HCT116 (cell line): ENCODE measurements at regions not wholly inside any gene's neighbourhood (a gene's known extent, or its start where the extent isn't known, plus 50 kb on each side); places are given as distances from the start of the nearest gene placed in this dataset.

Experiments
- ATAC-seq: fragments of 200-7000 bp; cut with Tn5 transposase; 2 replicates; pipeline ENCODE4 v1.9.1; 2020; ENCODE audit warnings: mild to moderate bottlenecking, moderate library complexity
- BruUV-seq: library from RNA; stranded (reverse); fragments of 400-500 nt; replicated peaks from 2 replicates; lab custom pipeline; 2021; lab: Mats Ljungman, UMichigan
- CTCF ChIA-PET: fragments of 300-600 bp; sonication (Branson Sonifier 250); formaldehyde crosslinking; loops from one replicate; lab custom pipeline; 2021; ENCODE audit warnings: antibody characterized with exemption; lab: Charles Lee
- POLR2A ChIA-PET: fragments of 300-600, 350-600 bp; sonication (Branson Sonifier 250); formaldehyde crosslinking; loops from one replicate; lab custom pipeline; 2021; ENCODE audit warnings: antibody characterized with exemption; lab: Charles Lee
- RAD21 ChIA-PET, 2 experiments: fragments of 300-600 bp; sonication (Branson Sonifier 250); formaldehyde crosslinking; loops; one replicate each; lab custom pipeline; 2023; ENCODE audit warnings: low total read pairs in 2 of 2; ENCODE audit not compliant: uncharacterized antibody in 2 of 2, unreplicated experiment in 2 of 2, low non-redundant PET in 1 of 2; lab: Charles Lee
- DNase-seq: peaks from one replicate; pipeline ENCODE4 v3.0.0-alpha.2; 2010; ENCODE audit warnings: low read depth, low spot score
- H2AFZ ChIP-seq: fragments of 200-600 bp; shearing (Covaris generic), sonication (generic); 2 replicates; pipeline ENCODE4 v1.6.1; 2017; ENCODE audit warnings: low read depth, mixed run types, mixed read lengths, antibody characterized with exemption, low read length; ENCODE audit not compliant: poor library complexity, severe bottlenecking
- H3K27ac ChIP-seq: 2 replicates; pipeline ENCODE4 v1.5.1; 2012; ENCODE audit warnings: low read depth, low read length
- H3K27me3 ChIP-seq: fragments of 200-600 bp; sonication (generic); 2 replicates; pipeline ENCODE4 v1.6.1; 2016; ENCODE audit warnings: mixed run types, low read length, mixed read lengths; ENCODE audit not compliant: insufficient read depth
- H3K36me3 ChIP-seq, 2 experiments: fragments of 200-500 bp in 1 of 2; fragments of 200-600 bp in 1 of 2; sonication (Bioruptor generic) in 1 of 2; sonication (generic) in 1 of 2; 2 replicates each; pipeline versions ENCODE4 v1.5.1 to v1.6.1; 2014 to 2016; ENCODE audit warnings: low read length in 2 of 2, inconsistent platforms in 1 of 2, mixed read lengths in 1 of 2, mixed run types in 1 of 2; ENCODE audit not compliant: insufficient read depth in 2 of 2, control insufficient read depth in 1 of 2
- H3K4me1 ChIP-seq, 2 experiments: fragments of 200-600 bp in 1 of 2; sonication (generic) in 1 of 2; 2 replicates each; pipeline versions ENCODE4 v1.5.1 to v1.6.1; 2012 to 2017; ENCODE audit warnings: low read length in 2 of 2, inconsistent platforms in 1 of 2, mild to moderate bottlenecking in 1 of 2, mixed read lengths in 1 of 2, mixed run types in 1 of 2, moderate library complexity in 1 of 2; ENCODE audit not compliant: insufficient read depth in 2 of 2, control insufficient read depth in 1 of 2
- H3K4me2 ChIP-seq: fragments of 200-600 bp; sonication (generic); 2 replicates; pipeline ENCODE4 v1.6.1; 2017; ENCODE audit warnings: mixed run types, low read length, mixed read lengths
- H3K4me3 ChIP-seq, 2 experiments: fragments of 200-600 bp in 1 of 2; sonication (generic) in 1 of 2; replicated peaks in 1 of 2; 2 replicates each; pipeline ENCODE4 v1.5.1; 2011 to 2016; ENCODE audit warnings: low read length in 2 of 2, control low read depth in 1 of 2, low read depth in 1 of 2, mild to moderate bottlenecking in 1 of 2, mixed read lengths in 1 of 2, mixed run types in 1 of 2
- H3K79me2 ChIP-seq: fragments of 200-600 bp; sonication (generic); 2 replicates; pipeline ENCODE4 v1.6.1; 2017; ENCODE audit warnings: mild to moderate bottlenecking, mixed run types, low read length, moderate library complexity, mixed read lengths; ENCODE audit not compliant: insufficient read depth
- H3K9ac ChIP-seq: fragments of 200-600 bp; sonication (generic); 2 replicates; pipeline ENCODE4 v1.6.1; 2016; ENCODE audit warnings: low read length, mixed read lengths
- H3K9me2 ChIP-seq: fragments of 200-600 bp; sonication (generic), shearing (Covaris generic); 2 replicates; pipeline ENCODE4 v1.6.1; 2017; ENCODE audit warnings: mixed run types, mild to moderate bottlenecking, moderate library complexity; ENCODE audit not compliant: insufficient read depth
- H3K9me3 ChIP-seq, 2 experiments: fragments of 200-500 bp in 1 of 2; fragments of 200-600 bp in 1 of 2; sonication (Bioruptor generic) in 1 of 2; sonication (generic) in 1 of 2; 2 replicates each; pipeline ENCODE4 v1.6.1; 2014 to 2017; ENCODE audit warnings: low read length in 2 of 2, mixed read lengths in 2 of 2, inconsistent platforms in 1 of 2, low read depth in 1 of 2, mild to moderate bottlenecking in 1 of 2, mixed run types in 1 of 2, moderate library complexity in 1 of 2; ENCODE audit not compliant: control insufficient read depth in 1 of 2, insufficient read depth in 1 of 2
- H4K20me1 ChIP-seq: fragments of 200-600 bp; sonication (generic), shearing (Covaris generic); 2 replicates; pipeline ENCODE4 v1.6.1; 2017; ENCODE audit warnings: mixed run types, mild to moderate bottlenecking, moderate library complexity; ENCODE audit not compliant: insufficient read depth
- EZH2phosphoT487 ChIP-seq: fragments of 200-600 bp; IDR thresholded peaks from 2 replicates; pipeline ENCODE4 v1.6.1; 2018; ENCODE audit warnings: antibody characterized with exemption, borderline replicate concordance
- RAD21 ChIP-seq: IDR thresholded peaks from 2 replicates; pipeline ENCODE4 v1.6.1; 2012; ENCODE audit warnings: low read depth, mild to moderate bottlenecking
- REST ChIP-seq: IDR thresholded peaks from 2 replicates; pipeline ENCODE4 v1.6.1; 2012; ENCODE audit warnings: low read depth
- SIN3A ChIP-seq: IDR thresholded peaks from 2 replicates; pipeline ENCODE4 v1.6.1; 2012; ENCODE audit warnings: low read depth
- SRF ChIP-seq: IDR thresholded peaks from 2 replicates; pipeline ENCODE4 v1.6.1; 2012; ENCODE audit warnings: low read depth
- intact Hi-C: fragments of 100-400 bp; cut with micrococcal nuclease; formaldehyde crosslinking; loops from 2 replicates; pipeline ENCODE4 v1.10.0; 2022

- ChIA-PET CTCF (no interaction called here), RAD21 (no interaction called here), POLR2A (no interaction called here)
- no peak overlapping the region for H3K27ac ChIP-seq
- no peaks in the 10 kb centered on the region for H3K36me3 ChIP-seq
- H3K79me2 ChIP-seq: no peaks in the 10 kb centered on the region
- no peaks in the 10 kb centered on the region for H3K9me2 ChIP-seq
- no peaks in the 10 kb centered on the region for H4K20me1 ChIP-seq
- H3K4me3 ChIP-seq: no peak overlapping the region
- intact Hi-C loops: no loop called here
- no peak for TF ChIP-seq RAD21
- no peak for TF ChIP-seq SRF
- no peaks in the 10 kb centered on the region for H3K27me3 ChIP-seq
- H3K9ac ChIP-seq: no peak overlapping the region
- DNase-seq (no peak), ATAC-seq (no peak)
- H3K4me2 ChIP-seq: no peak overlapping the region
- H3K4me1 ChIP-seq: peaks cover 0 to 7% of the 10 kb centered on the region in 2 experiments; a peak in 1 of 4 replicates
- no peak overlapping the region for H2AFZ ChIP-seq
- BruUV-seq: no TSS peak
- H3K9me3 ChIP-seq: no peaks in the 10 kb centered on the region
Measured at GRCh38 chr2:223181561-223181960, 129.6 kb downstream of the KCNE4 start.

- ChIA-PET POLR2A (no interaction called here), CTCF (no interaction called here), RAD21 (no interaction called here)
- no peaks in the 10 kb centered on the region for H3K36me3 ChIP-seq
- H4K20me1 ChIP-seq: no peaks in the 10 kb centered on the region
- no peaks in the 10 kb centered on the region for H3K79me2 ChIP-seq
- DNase-seq: no peak
- TF ChIP-seq SIN3A: no peak
- TF ChIP-seq EZH2phosphoT487: no peak
- TF ChIP-seq REST: no peak
- no peaks in the 10 kb centered on the region for H3K9me2 ChIP-seq
- no peak overlapping the region for H2AFZ ChIP-seq
- H3K9me3 ChIP-seq: no peaks in the 10 kb centered on the region
- peaks cover 0 to 7% of the 10 kb centered on the region in 2 experiments; a peak in 1 of 4 replicates for H3K4me1 ChIP-seq
- no peak overlapping the region for H3K9ac ChIP-seq
- BruUV-seq: no TSS peak
- H3K27ac ChIP-seq: no peak overlapping the region
- intact Hi-C loops: no loop called here
- no peak for ATAC-seq
- no peaks in the 10 kb centered on the region for H3K27me3 ChIP-seq
- H3K4me3 ChIP-seq: no peak overlapping the region
- no peak overlapping the region for H3K4me2 ChIP-seq
Measured at GRCh38 chr2:223182356-223182755, 130.4 kb downstream of the KCNE4 start.
